ENCODE measurements at regions not wholly inside any gene's neighbourhood (a gene's known extent, or its start where the extent isn't known, plus 50 kb on each side); places are given as distances from the start of the nearest gene placed in this dataset.
A peak's percentile ranks its signal among the peaks of the same experiment; 100 is the strongest.

- TF ChIP-seq CTCF (IDR thresholded peaks at IDR 0.05; ENCODE audit: low read length) (no peak), EZH2 (IDR thresholded peaks at IDR 0.05; ENCODE audit: borderline replicate concordance, low read length) (no peak)
Observed at GRCh38 chr12:12017135-12017581, 53.6 kb upstream of the BCL2L14 start.

GRCh38 chr12:12017798-12018197 is 52.9 kb upstream of the BCL2L14 start:
- Histone ChIP-seq H3K27me3 (ENCODE audit: insufficient read depth, low read length) (no peaks in the 10 kb centered on the region), H3K9me2 (ENCODE audit: low read depth, low read length) (no peaks in the 10 kb centered on the region), H3K9me3 (ENCODE audit: low read length) (no peaks in the 10 kb centered on the region), H3K9ac (ENCODE audit: low read length) (no peak overlapping the region), H3K79me2 (ENCODE audit: insufficient read depth, low read length) (no peaks in the 10 kb centered on the region), H3F3A (ENCODE audit: insufficient read depth, low read length) (no peaks in the 10 kb centered on the region), H2AFZ (ENCODE audit: low read length) (no peak overlapping the region), H3K27ac (ENCODE audit: low read depth, low read length, poor library complexity, severe bottlenecking) (peak overlapping the region; percentile 58), H3K36me3 (ENCODE audit: insufficient read depth, low read length) (no peaks in the 10 kb centered on the region), H3K4me2 (ENCODE audit: low read length) (no peak overlapping the region), H3K4me3 (ENCODE audit: low read depth, low read length, poor library complexity, severe bottlenecking) (no peak overlapping the region), H4K20me1 (ENCODE audit: insufficient read depth, low read length) (no peaks in the 10 kb centered on the region), H3K4me1 (ENCODE audit: insufficient read depth, low read length, severe bottlenecking) (peaks cover 67% of the 10 kb centered on the region)
- TF ChIP-seq EZH2 (IDR thresholded peaks at IDR 0.05; ENCODE audit: borderline replicate concordance, low read length) (no peak), CTCF (IDR thresholded peaks at IDR 0.05; ENCODE audit: low read length) (peak; percentile 15; the same call in 1 of the 2 replicates)

More at GRCh38 chr12:12017135-12017581, 53.6 kb upstream of the BCL2L14 start:
- Histone ChIP-seq H3K4me1 (ENCODE audit: insufficient read depth, low read length, severe bottlenecking) (peaks cover 66% of the 10 kb centered on the region), H2AFZ (ENCODE audit: low read length) (no peak overlapping the region), H3K36me3 (ENCODE audit: insufficient read depth, low read length) (no peaks in the 10 kb centered on the region), H4K20me1 (ENCODE audit: insufficient read depth, low read length) (no peaks in the 10 kb centered on the region), H3K4me3 (ENCODE audit: low read depth, low read length, poor library complexity, severe bottlenecking) (no peak overlapping the region), H3K9me3 (ENCODE audit: low read length) (no peaks in the 10 kb centered on the region), H3K4me2 (ENCODE audit: low read length) (no peak overlapping the region), H3K79me2 (ENCODE audit: insufficient read depth, low read length) (no peaks in the 10 kb centered on the region), H3F3A (ENCODE audit: insufficient read depth, low read length) (no peaks in the 10 kb centered on the region), H3K27me3 (ENCODE audit: insufficient read depth, low read length) (no peaks in the 10 kb centered on the region), H3K27ac (ENCODE audit: low read depth, low read length, poor library complexity, severe bottlenecking) (peak overlapping the region; percentile 58), H3K9me2 (ENCODE audit: low read depth, low read length) (no peaks in the 10 kb centered on the region), H3K9ac (ENCODE audit: low read length) (peak overlapping the region; percentile 8; the same call in 1 of the 2 replicates)

- no peak overlapping the region for H3K9ac ChIP-seq (ENCODE audit: low read length)
- H3K4me3 ChIP-seq (ENCODE audit: low read depth, low read length, poor library complexity, severe bottlenecking), result no peak overlapping the region
- peaks cover 74% of the 10 kb centered on the region for H3K4me1 ChIP-seq (ENCODE audit: insufficient read depth, low read length, severe bottlenecking)
- H3K27ac ChIP-seq (ENCODE audit: low read depth, low read length, poor library complexity, severe bottlenecking), result peak overlapping the region; percentile 58
- no peaks in the 10 kb centered on the region for H3K9me2 ChIP-seq (ENCODE audit: low read depth, low read length)
- no peaks in the 10 kb centered on the region for H3K79me2 ChIP-seq (ENCODE audit: insufficient read depth, low read length)
- no peak overlapping the region for H3K4me2 ChIP-seq (ENCODE audit: low read length)
- no peaks in the 10 kb centered on the region for H4K20me1 ChIP-seq (ENCODE audit: insufficient read depth, low read length)
- TF ChIP-seq EZH2 (IDR thresholded peaks at IDR 0.05; ENCODE audit: borderline replicate concordance, low read length) (no peak), CTCF (IDR thresholded peaks at IDR 0.05; ENCODE audit: low read length) (no peak)
- no peaks in the 10 kb centered on the region for H3K27me3 ChIP-seq (ENCODE audit: insufficient read depth, low read length)
- H2AFZ ChIP-seq (ENCODE audit: low read length), result no peak overlapping the region
- H3F3A ChIP-seq (ENCODE audit: insufficient read depth, low read length), result no peaks in the 10 kb centered on the region
- H3K9me3 ChIP-seq (ENCODE audit: low read length), result no peaks in the 10 kb centered on the region
- H3K36me3 ChIP-seq (ENCODE audit: insufficient read depth, low read length), result no peaks in the 10 kb centered on the region
Observed at GRCh38 chr12:12018454-12018853, 52.3 kb upstream of the BCL2L14 start.
